HG02623 (cell line): ENCODE measurements at regions not wholly inside any gene's neighbourhood (a gene's known extent, or its start where the extent isn't known, plus 50 kb on each side); places are given as distances from the start of the nearest gene placed in this dataset.
"Not testable (repeated sequence)": the region's sequence is repeated elsewhere in the genome, so short reads cannot be mapped to it uniquely, and the experiment has no call there.

ENCODE experiments used
- ATAC-seq: cut with Tn5 transposase; IDR thresholded peaks from one replicate; pipeline ENCODE4 v1.9.1; 2021; ENCODE audit warnings: moderate library complexity; ENCODE audit not compliant: unreplicated experiment

- ATAC-seq, result no peak
These were observed 145.8 kb upstream of the ERRFI1 start for GRCh38 chr1:8171751-8172464.

- no peak for ATAC-seq
These were observed 144.1 kb upstream of the ERRFI1 start for GRCh38 chr1:8170059-8170835.

- no peak for ATAC-seq
These were observed 143.4 kb upstream of the ERRFI1 start for GRCh38 chr1:8169364-8170058.

- no peak for ATAC-seq
These were observed 141.8 kb upstream of the ERRFI1 start for GRCh38 chr1:8167936-8168335.

- ATAC-seq, result no peak
These were observed 140.3 kb upstream of the ERRFI1 start for GRCh38 chr1:8166406-8166805.

GRCh38 chr1:8165595-8166360, 139.7 kb upstream of the ERRFI1 start:
- no peak for ATAC-seq

GRCh38 chr1:8164670-8165069, 138.6 kb upstream of the ERRFI1 start:
- no peak for ATAC-seq

GRCh38 chr1:8163039-8163438, 136.9 kb upstream of the ERRFI1 start:
- no peak for ATAC-seq

GRCh38 chr1:8162168-8162567, 136.1 kb upstream of the ERRFI1 start:
- no peak for ATAC-seq

GRCh38 chr1:8161546-8162105, 135.5 kb upstream of the ERRFI1 start:
- ATAC-seq, result no peak

- ATAC-seq, result no peak
These were observed 133.4 kb upstream of the ERRFI1 start for GRCh38 chr1:8159470-8160024.

- ATAC-seq, result no peak
These were observed 132.9 kb upstream of the ERRFI1 start for GRCh38 chr1:8158995-8159394.

- ATAC-seq, result no peak
These were observed 131.7 kb upstream of the ERRFI1 start for GRCh38 chr1:8157765-8158164.

GRCh38 chr1:8155528-8156186, 129.5 kb upstream of the ERRFI1 start:
- ATAC-seq, result no peak

- no peak for ATAC-seq
These were observed 128.5 kb upstream of the ERRFI1 start for GRCh38 chr1:8154621-8155052.

- no peak for ATAC-seq
These were observed 127.9 kb upstream of the ERRFI1 start for GRCh38 chr1:8153961-8154360.

GRCh38 chr1:8152731-8153702, 126.9 kb upstream of the ERRFI1 start:
- ATAC-seq, result no peak

- no peak for ATAC-seq
These were observed 125.5 kb upstream of the ERRFI1 start for GRCh38 chr1:8151647-8152046.

GRCh38 chr1:8149756-8150155, 123.6 kb upstream of the ERRFI1 start:
- ATAC-seq, result not testable (repeated sequence)
